B cell (primary cell): ENCODE measurements at regions not wholly inside any gene's neighbourhood (a gene's known extent, or its start where the extent isn't known, plus 50 kb on each side); places are given as distances from the start of the nearest gene placed in this dataset.

ENCODE experiments used
- ATAC-seq: fragments of 200-7000 bp; cut with Tn5 transposase; one replicate; pipeline ENCODE4 v1.10.0; 2021; ENCODE audit warnings: low read depth, mild to moderate bottlenecking, moderate number of reproducible peaks, moderate library complexity
- CTCF ChIA-PET: fragments of 350-600 bp; sonication (Branson Sonifier 250); formaldehyde crosslinking; loops from one replicate; lab custom pipeline; 2021; ENCODE audit warnings: antibody characterized with exemption, inconsistent platforms; lab: Charles Lee
- POLR2A ChIA-PET: fragments of 350-600 bp; sonication (Branson Sonifier 250); formaldehyde crosslinking; loops from one replicate; lab custom pipeline; 2021; ENCODE audit warnings: antibody characterized with exemption; lab: Charles Lee
- DNase-seq: peaks from one replicate; pipeline ENCODE4 v3.0.0; 2013
- H2AFZ ChIP-seq: 2 replicates; pipeline ENCODE4 v1.6.1; 2012; ENCODE audit warnings: mild to moderate bottlenecking, low read depth, low read length; ENCODE audit not compliant: insufficient read depth, poor library complexity, severe bottlenecking
- H3K27ac ChIP-seq, 2 donors: 1 replicate in 1 of 2; 2 replicates in 1 of 2; pipeline ENCODE4 v1.5.1; 2012 to 2013; ENCODE audit warnings: low read length in 2 of 2, mild to moderate bottlenecking in 2 of 2, moderate library complexity in 1 of 2
- H3K27me3 ChIP-seq, 4 experiments: fragments of 200-600 bp in 1 of 4; sonication (generic) in 1 of 4; replicated peaks in 1 of 4; 1 replicate in 2 of 4; 2 replicates in 2 of 4; pipeline versions ENCODE4 v1.6.1 to v1.7.0; 2013 to 2016; ENCODE audit warnings: low read length in 3 of 4, mild to moderate bottlenecking in 2 of 4, mixed read lengths in 1 of 4, moderate library complexity in 1 of 4; ENCODE audit not compliant: insufficient read depth in 4 of 4, control insufficient read depth in 3 of 4; ENCODE audit errors: control extremely low read depth in 1 of 4
- H3K36me3 ChIP-seq, 2 experiments: replicated peaks in 1 of 2; 1 replicate in 1 of 2; 2 replicates in 1 of 2; pipeline versions ENCODE4 v1.6.1 to v1.7.1; 2013; ENCODE audit warnings: low read length in 1 of 2; ENCODE audit not compliant: insufficient read depth in 2 of 2, control insufficient read depth in 1 of 2; ENCODE audit errors: control extremely low read depth in 1 of 2, extremely low read depth in 1 of 2
- H3K4me1 ChIP-seq, 2 donors: fragments of 200-600 bp in 1 of 2; sonication (generic) in 1 of 2; 1 replicate in 1 of 2; 2 replicates in 1 of 2; pipeline versions ENCODE4 v1.5.1 to v1.6.1; 2013 to 2017; ENCODE audit warnings: low read length in 2 of 2; ENCODE audit not compliant: control insufficient read depth in 2 of 2, insufficient read depth in 2 of 2
- H3K4me2 ChIP-seq: replicated peaks from 2 replicates; pipeline ENCODE3; 2012; ENCODE audit warnings: mild to moderate bottlenecking, low read depth, low read length; ENCODE audit not compliant: poor library complexity, severe bottlenecking
- H3K4me3 ChIP-seq, 5 experiments: fragments of 200-600 bp in 1 of 5; sonication (generic) in 1 of 5; 1 replicate in 3 of 5; 2 replicates in 2 of 5; pipeline versions ENCODE4 v1.5.1 to v1.7.0; 2011 to 2016; ENCODE audit warnings: low read length in 4 of 5, mild to moderate bottlenecking in 4 of 5, low read depth in 2 of 5, control low read depth in 1 of 5, moderate library complexity in 1 of 5; ENCODE audit not compliant: insufficient read depth in 1 of 5; ENCODE audit errors: control extremely low read depth in 1 of 5, extremely low read depth in 1 of 5
- H3K79me2 ChIP-seq: fragments of 200-600 bp; sonication (generic); one replicate; pipeline ENCODE4 v1.6.0; 2016; ENCODE audit warnings: low read length; ENCODE audit not compliant: control insufficient read depth, insufficient read depth
- H3K9ac ChIP-seq: fragments of 200-600 bp; sonication (generic); 2 replicates; pipeline ENCODE4 v1.6.1; 2017; ENCODE audit warnings: mild to moderate bottlenecking, low read length, moderate library complexity
- H3K9me3 ChIP-seq, 3 donors: one replicate each; pipeline versions ENCODE4 v1.6.1 to v1.7.1; 2013; ENCODE audit warnings: low read length in 2 of 3; ENCODE audit not compliant: control insufficient read depth in 2 of 3, insufficient read depth in 1 of 3; ENCODE audit errors: control extremely low read depth in 1 of 3
- H4K20me1 ChIP-seq: 2 replicates; pipeline ENCODE4 v1.6.0; 2012; ENCODE audit warnings: mild to moderate bottlenecking, low read length; ENCODE audit not compliant: insufficient read depth, control insufficient read depth, poor library complexity, severe bottlenecking
- H3K27ac Mint-ChIP-seq: one replicate; pipeline ENCODE4 v1.8.0; 2021; ENCODE audit warnings: mixed read lengths
- H3K27me3 Mint-ChIP-seq: one replicate; pipeline ENCODE4 v1.8.0; 2021; ENCODE audit warnings: mixed read lengths
- H3K4me1 Mint-ChIP-seq: one replicate; pipeline ENCODE4 v1.8.0; 2021; ENCODE audit warnings: mixed read lengths
- H3K4me3 Mint-ChIP-seq: one replicate; pipeline ENCODE4 v1.8.0; 2021; ENCODE audit warnings: mixed read lengths
- H3K9me3 Mint-ChIP-seq: one replicate; pipeline ENCODE4 v1.8.0; 2022; ENCODE audit warnings: mixed read lengths; ENCODE audit not compliant: insufficient read depth
- EZH2 ChIP-seq: IDR thresholded peaks from 2 replicates; pipeline ENCODE4 v1.6.1; 2012; ENCODE audit warnings: borderline replicate concordance, low read depth, mild to moderate bottlenecking, moderate library complexity, low read length; ENCODE audit not compliant: insufficient read depth, poor library complexity, severe bottlenecking
- WGBS: methylation state at CpG from one replicate; pipeline ENCODE4 v1.1.5; 2013; ENCODE audit warnings: missing lambda C conversion rate; ENCODE audit not compliant: insufficient coverage; 5-methylcytosine and 5-hydroxymethylcytosine counted together
- intact Hi-C: fragments of 100-400 bp; cut with micrococcal nuclease; formaldehyde crosslinking; loops from one replicate; pipeline ENCODE4 v1.10.0; 2022
- TF ChIP-seq, protein P1 (sequence below): fragments of 200-600 bp; IDR thresholded peaks from one replicate; pipeline ENCODE4 v1.8.0; 2022; ENCODE audit warnings: antibody characterized with exemption, mild to moderate bottlenecking

DNA sequence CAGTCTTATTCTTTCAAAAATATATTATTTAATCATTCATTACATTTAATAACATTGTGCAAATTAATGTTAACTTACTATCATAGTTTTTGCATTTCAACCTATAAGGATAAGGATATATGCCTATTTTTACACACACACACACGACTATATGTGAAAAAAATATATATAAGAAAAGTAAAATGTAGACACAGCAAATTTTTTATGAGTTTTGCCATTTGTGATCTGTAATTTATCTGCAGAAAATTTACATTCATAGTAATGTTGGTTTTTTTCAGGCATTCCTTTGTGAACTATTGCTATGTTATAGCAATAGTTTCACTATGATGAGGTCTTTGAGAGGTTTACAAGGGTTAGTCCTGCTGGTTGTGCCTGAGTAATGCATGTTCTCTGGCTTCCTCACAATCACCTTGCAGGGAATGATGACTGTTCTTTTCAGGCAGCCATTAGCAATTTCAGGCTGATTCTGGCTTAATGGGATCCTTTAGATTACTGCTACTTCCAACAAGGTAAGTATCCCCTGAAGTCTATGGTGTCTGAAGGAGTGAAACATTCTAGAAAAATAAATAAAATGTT is 183.7 kb upstream of the CDK1 start:
- H3K27ac ChIP-seq: no peak overlapping the region
- H3K9ac ChIP-seq: no peak overlapping the region
- DNase-seq (no peak), ATAC-seq (no peak)
- H3K27me3 Mint-ChIP-seq: no peaks in the 10 kb centered on the region
- intact Hi-C loops: no loop called here
- POLR2A ChIA-PET: no interaction called here
- H3K4me3 ChIP-seq: no peak overlapping the region
- H3K36me3 ChIP-seq: no peaks in the 10 kb centered on the region
- H2AFZ ChIP-seq: no peak overlapping the region
- no peak overlapping the region for H3K4me3 Mint-ChIP-seq
- H4K20me1 ChIP-seq: no peaks in the 10 kb centered on the region
- no peaks in the 10 kb centered on the region for H3K9me3 Mint-ChIP-seq
- H3K27ac Mint-ChIP-seq: no peak overlapping the region
- H3K4me2 ChIP-seq: no peak overlapping the region
- H3K4me1 ChIP-seq: no peaks in the 10 kb centered on the region
- peaks cover 5% of the 10 kb centered on the region for H3K4me1 Mint-ChIP-seq
- no peaks in the 10 kb centered on the region for H3K27me3 ChIP-seq
- WGBS: no CpG with 5 or more reads among the region's 1 CpG
- CTCF ChIA-PET: no interaction called here
- H3K79me2 ChIP-seq: no peaks in the 10 kb centered on the region
- no peaks in the 10 kb centered on the region for H3K9me3 ChIP-seq
- no peak for TF ChIP-seq EZH2
- TF ChIP-seq, protein P1, sequence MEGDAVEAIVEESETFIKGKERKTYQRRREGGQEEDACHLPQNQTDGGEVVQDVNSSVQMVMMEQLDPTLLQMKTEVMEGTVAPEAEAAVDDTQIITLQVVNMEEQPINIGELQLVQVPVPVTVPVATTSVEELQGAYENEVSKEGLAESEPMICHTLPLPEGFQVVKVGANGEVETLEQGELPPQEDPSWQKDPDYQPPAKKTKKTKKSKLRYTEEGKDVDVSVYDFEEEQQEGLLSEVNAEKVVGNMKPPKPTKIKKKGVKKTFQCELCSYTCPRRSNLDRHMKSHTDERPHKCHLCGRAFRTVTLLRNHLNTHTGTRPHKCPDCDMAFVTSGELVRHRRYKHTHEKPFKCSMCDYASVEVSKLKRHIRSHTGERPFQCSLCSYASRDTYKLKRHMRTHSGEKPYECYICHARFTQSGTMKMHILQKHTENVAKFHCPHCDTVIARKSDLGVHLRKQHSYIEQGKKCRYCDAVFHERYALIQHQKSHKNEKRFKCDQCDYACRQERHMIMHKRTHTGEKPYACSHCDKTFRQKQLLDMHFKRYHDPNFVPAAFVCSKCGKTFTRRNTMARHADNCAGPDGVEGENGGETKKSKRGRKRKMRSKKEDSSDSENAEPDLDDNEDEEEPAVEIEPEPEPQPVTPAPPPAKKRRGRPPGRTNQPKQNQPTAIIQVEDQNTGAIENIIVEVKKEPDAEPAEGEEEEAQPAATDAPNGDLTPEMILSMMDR: no peak

GRCh38 chr10:60591119-60591518 is 187.2 kb upstream of the CDK1 start:
- Histone ChIP-seq H3K4me2 (no peak overlapping the region), H3K9ac (no peak overlapping the region), H3K4me1 (no peaks in the 10 kb centered on the region), H3K27me3 (no peaks in the 10 kb centered on the region), H4K20me1 (no peaks in the 10 kb centered on the region), H3K36me3 (no peaks in the 10 kb centered on the region), H2AFZ (no peak overlapping the region), H3K9me3 (no peaks in the 10 kb centered on the region), H3K79me2 (no peaks in the 10 kb centered on the region), H3K4me3 (no peak overlapping the region), H3K27ac (no peak overlapping the region)
- ChIA-PET POLR2A (no interaction called here), CTCF (no interaction called here)
- no CpG with 5 or more reads among the region's 2 CpGs for WGBS
- DNase-seq (no peak), ATAC-seq (no peak)
- TF ChIP-seq, protein P1: no peak
- no peak for TF ChIP-seq EZH2
- Mint-ChIP-seq H3K4me3 (no peak overlapping the region), H3K4me1 (peaks cover 5% of the 10 kb centered on the region), H3K9me3 (no peaks in the 10 kb centered on the region), H3K27me3 (no peaks in the 10 kb centered on the region), H3K27ac (no peak overlapping the region)
- intact Hi-C loops: no loop called here
